GM23248 (cell line): ENCODE measurements at regions not wholly inside any gene's neighbourhood (a gene's known extent, or its start where the extent isn't known, plus 50 kb on each side); places are given as distances from the start of the nearest gene placed in this dataset.

Experiments
- DNase-seq: peaks from one replicate; pipeline ENCODE4 v3.0.0-alpha.2; 2015
- H2AFZ ChIP-seq: fragments of 200-600 bp; sonication (generic); 2 replicates; pipeline ENCODE4 v1.6.1; 2016; ENCODE audit warnings: antibody characterized with exemption
- H3F3A ChIP-seq: fragments of 200-600 bp; sonication (generic); 2 replicates; pipeline ENCODE4 v1.6.1; 2016; ENCODE audit warnings: mild to moderate bottlenecking, antibody characterized with exemption, mixed run types; ENCODE audit not compliant: insufficient read depth
- H3K27ac ChIP-seq: fragments of 200-600 bp; sonication (generic); 2 replicates; pipeline ENCODE4 v1.5.1; 2016; ENCODE audit warnings: mild to moderate bottlenecking
- H3K27me3 ChIP-seq: fragments of 200-600 bp; sonication (generic); replicated peaks from 2 replicates; pipeline ENCODE4 v1.6.1; 2016; ENCODE audit warnings: mild to moderate bottlenecking; ENCODE audit not compliant: insufficient read depth
- H3K36me3 ChIP-seq: fragments of 200-600 bp; sonication (generic); 2 replicates; pipeline ENCODE4 v1.6.1; 2016; ENCODE audit warnings: low read depth, mild to moderate bottlenecking
- H3K4me1 ChIP-seq: fragments of 200-600 bp; sonication (generic); 2 replicates; pipeline ENCODE4 v1.6.1; 2016; ENCODE audit warnings: mild to moderate bottlenecking; ENCODE audit not compliant: insufficient read depth
- H3K4me2 ChIP-seq: fragments of 200-600 bp; sonication (generic); one replicate; pipeline ENCODE4 v1.6.1; 2016; ENCODE audit warnings: mild to moderate bottlenecking; ENCODE audit not compliant: unreplicated experiment
- H3K4me3 ChIP-seq: fragments of 200-600 bp; sonication (generic); 2 replicates; pipeline ENCODE4 v1.5.1; 2016; ENCODE audit warnings: mild to moderate bottlenecking
- H3K79me2 ChIP-seq: fragments of 200-600 bp; sonication (generic); 2 replicates; pipeline ENCODE4 v1.6.1; 2016; ENCODE audit warnings: mild to moderate bottlenecking; ENCODE audit not compliant: insufficient read depth
- H3K9ac ChIP-seq: fragments of 200-600 bp; sonication (generic); 2 replicates; pipeline ENCODE4 v1.6.1; 2016; ENCODE audit warnings: mild to moderate bottlenecking
- H3K9me2 ChIP-seq: fragments of 200-600 bp; sonication (generic); 2 replicates; pipeline ENCODE4 v1.6.1; 2016; ENCODE audit warnings: mixed run types, mild to moderate bottlenecking, moderate library complexity; ENCODE audit not compliant: insufficient read depth
- H3K9me3 ChIP-seq: fragments of 200-600 bp; sonication (generic); one replicate; pipeline ENCODE4 v1.6.1; 2017; ENCODE audit warnings: low read depth
- H4K20me1 ChIP-seq: fragments of 200-600 bp; sonication (generic); 2 replicates; pipeline ENCODE4 v1.6.0; 2016; ENCODE audit not compliant: insufficient read depth
- EZH2 ChIP-seq: fragments of 200-600 bp; sonication (generic); IDR thresholded peaks from 2 replicates; pipeline ENCODE4 v1.6.1; 2018; ENCODE audit warnings: antibody characterized with exemption, mild to moderate bottlenecking; ENCODE audit not compliant: insufficient read depth, poor library complexity, severe bottlenecking
- EZH2phosphoT487 ChIP-seq: fragments of 200-600 bp; sonication (generic); IDR thresholded peaks from 2 replicates; pipeline ENCODE4 v1.6.1; 2018; ENCODE audit warnings: antibody characterized with exemption, moderate library complexity, mild to moderate bottlenecking, low read depth; ENCODE audit not compliant: insufficient read depth
- WGBS, 2 experiments: methylation state at CpG; one replicate each; pipeline ENCODE4 v1.1.6; 2015 to 2017; ENCODE audit warnings: low lambda C conversion rate in 2 of 2, low coverage in 1 of 2; ENCODE audit errors: missing lambda C conversion rate in 2 of 2; 5-methylcytosine and 5-hydroxymethylcytosine counted together
- in situ Hi-C: fragments of 300-500 bp; cut with MboI; formaldehyde crosslinking; loops from 2 replicates; pipeline ENCODE4 v1.15.0; 2020

DNA sequence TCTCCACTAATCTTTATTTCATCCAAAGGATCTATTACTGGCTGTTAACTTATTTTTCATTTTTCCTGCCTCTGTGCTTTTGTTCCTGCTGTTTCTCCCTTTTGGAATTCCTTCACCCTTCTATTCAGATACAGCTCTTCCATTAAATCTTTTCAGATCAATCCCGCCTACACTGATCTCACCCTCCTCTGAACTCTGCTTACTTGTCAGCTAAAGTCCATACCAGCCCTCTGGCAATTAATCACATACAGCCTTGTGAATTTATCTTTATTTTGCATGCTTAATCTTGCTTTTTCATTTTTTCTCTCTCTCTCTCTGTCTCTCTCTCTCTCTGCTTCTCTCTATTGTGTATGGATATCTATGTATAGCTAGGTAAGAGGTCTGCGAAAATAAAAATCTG lies 100.8 kb upstream of the UMPS start:
- no peaks in the 10 kb centered on the region for H3K36me3 ChIP-seq

DNA sequence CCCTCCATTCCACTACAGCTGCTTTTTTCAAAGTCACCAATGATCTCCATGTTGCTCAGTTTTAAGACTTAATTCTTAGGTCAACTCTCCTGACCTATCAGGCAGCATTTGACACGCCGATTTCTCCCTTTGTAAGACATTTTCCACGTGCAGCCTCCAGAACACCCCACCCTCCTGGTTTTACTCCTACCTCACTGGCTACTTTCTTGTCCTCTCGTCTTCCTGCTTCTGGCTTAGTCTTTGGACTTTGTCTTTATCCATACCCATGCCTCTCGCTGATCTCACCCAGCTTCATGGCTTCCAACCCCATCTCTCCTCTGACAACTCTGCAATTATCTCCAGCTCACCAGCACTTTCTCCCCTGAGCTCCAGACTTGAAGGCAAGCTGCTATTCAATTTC lies 99.3 kb upstream of the UMPS start:
- no peak overlapping the region for H3K9ac ChIP-seq
- no peaks in the 10 kb centered on the region for H3F3A ChIP-seq
- H3K36me3 ChIP-seq, result no peaks in the 10 kb centered on the region
- no peaks in the 10 kb centered on the region for H3K4me1 ChIP-seq
- peaks cover 12% of the 10 kb centered on the region; the same call in 1 of the 2 replicates for H3K27me3 ChIP-seq
- H4K20me1 ChIP-seq, result no peaks in the 10 kb centered on the region
- H3K79me2 ChIP-seq, result no peaks in the 10 kb centered on the region
- no peaks in the 10 kb centered on the region for H3K9me2 ChIP-seq
- H2AFZ ChIP-seq, result no peak overlapping the region
- DNase-seq, result no peak
- no peaks in the 10 kb centered on the region for H3K9me3 ChIP-seq
- H3K4me2 ChIP-seq, result no peak overlapping the region
- TF ChIP-seq EZH2phosphoT487, result no peak
- in situ Hi-C loops, result no loop called here
- 80% methylated on average over 5 of the region's 5 CpGs for WGBS, 2 experiments
- H3K27ac ChIP-seq, result no peak overlapping the region
- no peak overlapping the region for H3K4me3 ChIP-seq

More for the DNA sequence above, 100.8 kb upstream of the UMPS start:
- Histone ChIP-seq H3K4me3 (no peak overlapping the region), H3K9me3 (no peaks in the 10 kb centered on the region), H3K27ac (no peak overlapping the region), H3K4me1 (no peaks in the 10 kb centered on the region), H4K20me1 (no peaks in the 10 kb centered on the region), H3K79me2 (no peaks in the 10 kb centered on the region), H3F3A (no peaks in the 10 kb centered on the region), H3K9ac (no peak overlapping the region), H3K4me2 (no peak overlapping the region), H3K9me2 (no peaks in the 10 kb centered on the region), H2AFZ (no peak overlapping the region), H3K27me3 (peaks cover 12% of the 10 kb centered on the region)
- WGBS, 2 experiments, result 75 to 82% methylated on average over 2 of the region's 2 CpGs
- no peak for TF ChIP-seq EZH2
- TF ChIP-seq EZH2phosphoT487, result no peak
- in situ Hi-C loops, result no loop called here
- no peak for DNase-seq

DNA sequence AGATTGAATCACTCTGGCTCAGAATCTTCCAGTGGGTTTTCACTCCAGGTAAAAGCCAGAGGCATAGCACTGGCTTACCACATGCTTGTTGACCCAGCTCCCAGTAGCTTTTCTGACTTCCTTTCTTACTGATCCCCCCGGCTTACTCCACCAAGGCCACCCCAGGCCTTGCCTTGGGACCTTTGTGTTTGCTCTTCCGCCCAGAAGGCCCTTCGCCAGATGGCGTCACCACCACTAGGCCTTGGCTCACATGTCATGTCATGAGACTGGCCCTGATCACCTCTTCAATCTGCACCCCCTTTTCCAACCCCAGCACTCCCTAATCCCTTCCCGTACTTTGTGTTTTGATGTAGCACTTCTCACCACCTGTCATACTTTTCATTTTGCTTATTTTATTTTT lies 98.5 kb upstream of the UMPS start:
- H3K9ac ChIP-seq, result no peak overlapping the region
- TF ChIP-seq EZH2 (no peak), EZH2phosphoT487 (no peak)
- H4K20me1 ChIP-seq, result no peaks in the 10 kb centered on the region
- DNase-seq, result no peak
- no peaks in the 10 kb centered on the region for H3K9me2 ChIP-seq
- H3K4me2 ChIP-seq, result no peak overlapping the region
- no peaks in the 10 kb centered on the region for H3K79me2 ChIP-seq
- no peak overlapping the region for H3K27ac ChIP-seq
- H3K4me3 ChIP-seq, result no peak overlapping the region
- H3K36me3 ChIP-seq, result no peaks in the 10 kb centered on the region
- no peak overlapping the region for H2AFZ ChIP-seq
- H3K4me1 ChIP-seq, result no peaks in the 10 kb centered on the region
- in situ Hi-C loops, result no loop called here
- no peaks in the 10 kb centered on the region for H3F3A ChIP-seq
- H3K9me3 ChIP-seq, result no peaks in the 10 kb centered on the region
- 77 to 84% methylated on average over 5 of the region's 5 CpGs for WGBS, 2 experiments
- H3K27me3 ChIP-seq, result peaks cover 12% of the 10 kb centered on the region; the same call in 1 of the 2 replicates

DNA sequence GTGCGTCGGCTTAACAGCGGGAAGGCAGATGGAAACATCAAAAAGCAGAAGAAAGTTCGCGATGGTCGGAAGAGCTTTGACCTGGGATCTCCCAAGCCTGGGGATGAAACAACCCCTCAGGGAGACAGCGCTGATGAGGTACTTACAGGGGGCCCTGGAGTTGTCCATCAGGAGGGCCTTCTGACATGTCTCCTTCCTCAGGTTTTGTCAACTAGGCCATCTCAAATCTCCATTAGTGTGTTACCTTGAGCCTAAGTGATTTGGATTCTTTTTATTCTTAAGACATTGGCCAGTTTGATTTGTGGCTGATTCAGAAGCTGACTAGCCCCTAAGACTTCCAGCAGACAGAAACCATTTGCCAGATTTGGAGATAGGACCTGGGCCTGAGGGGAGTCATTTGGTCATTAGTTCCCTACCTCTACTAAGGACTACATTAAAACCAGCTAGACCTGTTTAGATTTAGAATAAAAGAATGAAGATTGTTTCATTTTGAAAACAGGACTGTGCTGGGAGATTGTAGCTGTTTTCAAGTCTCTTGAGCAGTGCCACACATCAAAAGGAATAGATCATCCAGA lies 97.6 kb upstream of the UMPS start:
- 90 to 92% methylated on average over 7 of the region's 7 CpGs for WGBS, 2 experiments
- H3K27me3 ChIP-seq, result peaks cover 12% of the 10 kb centered on the region; the same call in 1 of the 2 replicates
- H3K36me3 ChIP-seq, result no peaks in the 10 kb centered on the region
- no peak overlapping the region for H3K27ac ChIP-seq
- H3K9me3 ChIP-seq, result no peaks in the 10 kb centered on the region
- in situ Hi-C loops, result no loop called here
- no peaks in the 10 kb centered on the region for H3K9me2 ChIP-seq
- no peaks in the 10 kb centered on the region for H3K79me2 ChIP-seq
- H2AFZ ChIP-seq, result no peak overlapping the region
- no peaks in the 10 kb centered on the region for H3F3A ChIP-seq
- no peaks in the 10 kb centered on the region for H3K4me1 ChIP-seq
- no peak for DNase-seq
- no peaks in the 10 kb centered on the region for H4K20me1 ChIP-seq
- H3K9ac ChIP-seq, result no peak overlapping the region
- no peak overlapping the region for H3K4me3 ChIP-seq
- H3K4me2 ChIP-seq, result no peak overlapping the region
- TF ChIP-seq EZH2, result no peak
- no peak for TF ChIP-seq EZH2phosphoT487

DNA sequence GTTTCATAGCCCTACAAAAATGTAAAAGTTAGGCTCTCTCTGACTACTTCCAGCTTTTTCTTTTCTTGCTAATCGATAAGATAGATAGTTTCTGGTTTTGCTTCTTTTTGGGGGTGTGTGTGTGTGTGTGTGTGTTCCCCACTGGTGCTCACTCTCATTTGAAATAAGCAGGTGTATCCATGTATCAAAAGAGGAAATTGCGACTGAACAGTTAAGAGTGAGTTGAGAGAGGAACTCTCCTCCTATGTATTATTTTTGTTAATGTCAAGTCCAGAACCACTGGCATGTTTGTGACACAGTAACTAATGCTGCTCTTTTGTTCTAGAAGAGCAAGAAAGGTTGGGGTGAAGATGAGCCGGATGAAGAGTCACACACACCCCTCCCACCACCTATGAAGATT lies 96.7 kb upstream of the UMPS start:
- in situ Hi-C loops, result no loop called here
- no peaks in the 10 kb centered on the region for H3K36me3 ChIP-seq
- peaks cover 12% of the 10 kb centered on the region; the same call in 1 of the 2 replicates for H3K27me3 ChIP-seq
- 66 to 69% methylated on average over 3 of the region's 3 CpGs for WGBS, 2 experiments
- DNase-seq, result no peak
- no peaks in the 10 kb centered on the region for H3F3A ChIP-seq
- no peak overlapping the region for H3K4me3 ChIP-seq
- H3K27ac ChIP-seq, result no peak overlapping the region
- no peaks in the 10 kb centered on the region for H3K9me3 ChIP-seq
- no peaks in the 10 kb centered on the region for H3K79me2 ChIP-seq
- H3K9ac ChIP-seq, result no peak overlapping the region
- TF ChIP-seq EZH2 (no peak), EZH2phosphoT487 (no peak)
- H3K4me2 ChIP-seq, result no peak overlapping the region
- no peaks in the 10 kb centered on the region for H4K20me1 ChIP-seq
- no peak overlapping the region for H2AFZ ChIP-seq
- H3K9me2 ChIP-seq, result no peaks in the 10 kb centered on the region
- H3K4me1 ChIP-seq, result no peaks in the 10 kb centered on the region
